Hepatocyte (in vitro differentiated cells): ENCODE measurements at regions not wholly inside any gene's neighbourhood (a gene's known extent, or its start where the extent isn't known, plus 50 kb on each side); places are given as distances from the start of the nearest gene placed in this dataset.
"Not testable (repeated sequence)": the region's sequence is repeated elsewhere in the genome, so short reads cannot be mapped to it uniquely, and the experiment has no call there.

Experiments
- DNase-seq: peaks from one replicate; pipeline ENCODE4 v3.0.0-alpha.2; 2016; ENCODE audit warnings: low spot score
- H2AFZ ChIP-seq: fragments of 200-600 bp; sonication (generic); 2 replicates; pipeline ENCODE4 v1.6.0; 2016; ENCODE audit warnings: antibody characterized with exemption, mild to moderate bottlenecking
- H3K27ac ChIP-seq: fragments of 200-600 bp; sonication (generic); 2 replicates; pipeline ENCODE4 v1.5.1; 2016; ENCODE audit warnings: mild to moderate bottlenecking
- H3K27me3 ChIP-seq: fragments of 200-600 bp; sonication (generic); 2 replicates; pipeline ENCODE4 v1.6.1; 2016
- H3K36me3 ChIP-seq: fragments of 200-600 bp; sonication (generic); replicated peaks from 2 replicates; pipeline ENCODE4 v1.5.1; 2016; ENCODE audit warnings: low read depth; ENCODE audit not compliant: insufficient read depth
- H3K4me1 ChIP-seq: fragments of 200-600 bp; sonication (generic); 2 replicates; pipeline ENCODE4 v1.5.1; 2016; ENCODE audit warnings: mild to moderate bottlenecking, moderate library complexity; ENCODE audit not compliant: insufficient read depth
- H3K4me2 ChIP-seq: fragments of 200-600 bp; sonication (generic); 2 replicates; pipeline ENCODE4 v1.6.0; 2016
- H3K4me3 ChIP-seq: fragments of 200-600 bp; sonication (generic); 2 replicates; pipeline ENCODE4 v1.5.1; 2016; ENCODE audit warnings: mild to moderate bottlenecking
- H3K79me2 ChIP-seq: fragments of 200-600 bp; sonication (generic); 2 replicates; pipeline ENCODE4 v1.6.0; 2017; ENCODE audit warnings: mild to moderate bottlenecking
- H3K9me2 ChIP-seq: fragments of 200-600 bp; sonication (generic); replicated peaks from 2 replicates; pipeline ENCODE4 v1.6.0; 2017; ENCODE audit warnings: mild to moderate bottlenecking; ENCODE audit not compliant: insufficient read depth
- H3K9me3 ChIP-seq: fragments of 200-600 bp; sonication (generic); 2 replicates; pipeline ENCODE4 v1.5.1; 2016; ENCODE audit warnings: low read depth, mild to moderate bottlenecking
- H4K20me1 ChIP-seq: fragments of 200-600 bp; sonication (generic); 2 replicates; pipeline ENCODE4 v1.6.0; 2016; ENCODE audit warnings: mild to moderate bottlenecking; ENCODE audit not compliant: insufficient read depth, poor library complexity, severe bottlenecking
- CTCF ChIP-seq: fragments of 200-600 bp; sonication (generic); IDR thresholded peaks from 2 replicates; pipeline ENCODE4 v1.5.1; 2016; ENCODE audit warnings: antibody characterized with exemption, mild to moderate bottlenecking; ENCODE audit not compliant: poor library complexity
- EZH2 ChIP-seq: fragments of 200-600 bp; sonication (generic); IDR thresholded peaks from 2 replicates; pipeline ENCODE4 v1.6.1; 2016; ENCODE audit warnings: antibody characterized with exemption, mild to moderate bottlenecking, borderline replicate concordance
- EZH2phosphoT487 ChIP-seq: fragments of 200-600 bp; sonication (generic); IDR thresholded peaks from one replicate; pipeline ENCODE4 v1.6.1; 2018; ENCODE audit warnings: antibody characterized with exemption, mild to moderate bottlenecking, low read depth, moderate library complexity; ENCODE audit not compliant: unreplicated experiment, severe bottlenecking
- WGBS: methylation state at CpG from one replicate; pipeline ENCODE4 v1.1.6; 2016; ENCODE audit warnings: low lambda C conversion rate; ENCODE audit errors: missing lambda C conversion rate; 5-methylcytosine and 5-hydroxymethylcytosine counted together

- no peak overlapping the region for H2AFZ ChIP-seq
- H3K27me3 ChIP-seq, result no peaks in the 10 kb centered on the region
- no peak overlapping the region for H3K27ac ChIP-seq
- no peak overlapping the region for H3K4me2 ChIP-seq
- H3K79me2 ChIP-seq, result no peaks in the 10 kb centered on the region
- H3K9me2 ChIP-seq, result no peaks in the 10 kb centered on the region
- TF ChIP-seq EZH2 (no peak), EZH2phosphoT487 (no peak), CTCF (no peak)
- no peak for DNase-seq
- 88% methylated on average over 2 of the region's 2 CpGs for WGBS
- no peaks in the 10 kb centered on the region for H3K4me1 ChIP-seq
- H3K36me3 ChIP-seq, result no peaks in the 10 kb centered on the region
- no peaks in the 10 kb centered on the region for H4K20me1 ChIP-seq
- H3K4me3 ChIP-seq, result no peak overlapping the region
- H3K9me3 ChIP-seq, result no peaks in the 10 kb centered on the region
These were observed 573.4 kb downstream of the FRK start for GRCh38 chr6:115487331-115487730.

- H3K79me2 ChIP-seq, result no peaks in the 10 kb centered on the region
- no peaks in the 10 kb centered on the region for H3K27me3 ChIP-seq
- H3K4me3 ChIP-seq, result no peak overlapping the region
- H3K9me2 ChIP-seq, result no peaks in the 10 kb centered on the region
- no peaks in the 10 kb centered on the region for H4K20me1 ChIP-seq
- no peak overlapping the region for H3K27ac ChIP-seq
- TF ChIP-seq CTCF, result no peak
- no peak for TF ChIP-seq EZH2phosphoT487
- no peak for TF ChIP-seq EZH2
- 53% methylated on average over 4 of the region's 4 CpGs for WGBS
- no peak for DNase-seq
- H3K4me2 ChIP-seq, result no peak overlapping the region
- H2AFZ ChIP-seq, result no peak overlapping the region
- no peaks in the 10 kb centered on the region for H3K9me3 ChIP-seq
- H3K4me1 ChIP-seq, result no peaks in the 10 kb centered on the region
- H3K36me3 ChIP-seq, result no peaks in the 10 kb centered on the region
These were observed 575.3 kb downstream of the FRK start for GRCh38 chr6:115485400-115485799.

- not testable (repeated sequence) for DNase-seq, H3K4me2 ChIP-seq, H3K36me3 ChIP-seq, H3K9me3 ChIP-seq, H3K27ac ChIP-seq, H3K4me3 ChIP-seq, H3K4me1 ChIP-seq, H3K9me2 ChIP-seq, H4K20me1 ChIP-seq, H3K79me2 ChIP-seq, H2AFZ ChIP-seq, H3K27me3 ChIP-seq
- 83% methylated on average over 4 of the region's 4 CpGs for WGBS
These were observed 580.1 kb downstream of the FRK start for GRCh38 chr6:115480543-115480942.

DNA sequence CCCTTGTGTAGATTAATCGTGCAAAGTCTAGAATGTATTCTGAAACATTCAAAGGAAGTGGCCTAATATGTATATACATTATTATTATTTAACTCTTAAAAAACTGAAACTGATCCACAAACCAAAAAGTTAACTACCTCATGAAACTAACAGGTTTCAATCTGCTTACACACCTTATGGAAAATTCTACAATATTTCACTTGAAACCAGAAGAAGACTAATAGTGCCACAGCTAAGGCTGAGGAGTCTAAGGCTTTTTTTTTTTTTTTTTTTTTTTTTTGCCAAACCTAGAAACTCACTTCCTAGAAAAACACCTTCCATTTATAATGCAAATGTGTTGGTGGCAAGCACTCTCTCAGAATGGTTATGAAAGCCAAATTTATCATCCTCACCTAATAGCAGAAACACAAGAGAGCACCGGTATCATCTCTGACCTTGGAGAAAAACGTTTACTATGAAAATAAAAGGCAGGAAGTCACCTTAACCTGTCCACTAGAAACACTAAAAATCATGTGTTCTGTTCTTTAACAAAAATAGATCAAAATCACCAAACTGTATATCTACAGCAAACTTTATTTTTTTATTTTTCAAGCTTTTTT is 586.1 kb downstream of the FRK start:
- Histone ChIP-seq H3K4me2 (no peak overlapping the region), H3K36me3 (no peaks in the 10 kb centered on the region), H3K27ac (no peak overlapping the region), H3K27me3 (no peaks in the 10 kb centered on the region), H3K9me3 (no peaks in the 10 kb centered on the region), H4K20me1 (no peaks in the 10 kb centered on the region), H3K9me2 (no peaks in the 10 kb centered on the region), H2AFZ (no peak overlapping the region), H3K4me3 (no peak overlapping the region), H3K79me2 (no peaks in the 10 kb centered on the region), H3K4me1 (no peaks in the 10 kb centered on the region)
- 89% methylated on average over 3 of the region's 3 CpGs for WGBS
- no peak for TF ChIP-seq CTCF
- TF ChIP-seq EZH2, result no peak
- no peak for TF ChIP-seq EZH2phosphoT487
- DNase-seq, result no peak
